HS-5 (cell line): ENCODE measurements at regions not wholly inside any gene's neighbourhood (a gene's known extent, or its start where the extent isn't known, plus 50 kb on each side); places are given as distances from the start of the nearest gene placed in this dataset.

Source experiments
- DNase-seq: peaks from one replicate; pipeline ENCODE4 v3.0.0-alpha.2; 2012; ENCODE audit warnings: low read depth

- no peak for DNase-seq
Measured at GRCh38 chr7:12741951-12742575, 54.6 kb downstream of the ARL4A start.

GRCh38 chr7:12746211-12746610 is 58.8 kb downstream of the ARL4A start:
- no peak for DNase-seq

GRCh38 chr7:12747687-12748306 is 60.4 kb downstream of the ARL4A start:
- peak; percentile 55 for DNase-seq

GRCh38 chr7:12749069-12749468 is 61.6 kb downstream of the ARL4A start:
- DNase-seq = no peak

- DNase-seq = no peak
Measured at GRCh38 chr7:12749746-12750145, 62.3 kb downstream of the ARL4A start.

GRCh38 chr7:12751764-12752163 is 64.3 kb downstream of the ARL4A start:
- DNase-seq = no peak

GRCh38 chr7:12754179-12754578 is 66.7 kb downstream of the ARL4A start:
- no peak for DNase-seq

GRCh38 chr7:12756821-12757220 is 69.4 kb downstream of the ARL4A start:
- peak; percentile 77 for DNase-seq

- DNase-seq = peak; percentile 98
Measured at GRCh38 chr7:12757443-12757842, 70.0 kb downstream of the ARL4A start.

GRCh38 chr7:12759151-12759550 is 71.7 kb downstream of the ARL4A start:
- DNase-seq = no peak

- DNase-seq = no peak
Measured at GRCh38 chr7:12761111-12761510, 73.7 kb downstream of the ARL4A start.

GRCh38 chr7:12761691-12762090 is 74.3 kb downstream of the ARL4A start:
- no peak for DNase-seq

- no peak for DNase-seq
Measured at GRCh38 chr7:12764458-12764891, 77.0 kb downstream of the ARL4A start.

GRCh38 chr7:12765431-12766100 is 78.1 kb downstream of the ARL4A start:
- no peak for DNase-seq

GRCh38 chr7:12766416-12766815 is 79.0 kb downstream of the ARL4A start:
- DNase-seq = no peak

- DNase-seq = no peak
Measured at GRCh38 chr7:12768948-12769347, 81.5 kb downstream of the ARL4A start.

- no peak for DNase-seq
Measured at GRCh38 chr7:12769444-12769843, 82.0 kb downstream of the ARL4A start.

GRCh38 chr7:12770227-12770975 is 83.0 kb downstream of the ARL4A start:
- DNase-seq = no peak

- no peak for DNase-seq
Measured at GRCh38 chr7:12771378-12771877, 84.0 kb downstream of the ARL4A start.

GRCh38 chr7:12772768-12773167 is 85.3 kb downstream of the ARL4A start:
- DNase-seq = no peak

GRCh38 chr7:12777257-12777656 is 89.8 kb downstream of the ARL4A start:
- DNase-seq = no peak

GRCh38 chr7:12779947-12780346 is 92.5 kb downstream of the ARL4A start:
- DNase-seq = no peak
